CD14-positive monocyte (primary cell): ENCODE measurements at regions not wholly inside any gene's neighbourhood (a gene's known extent, or its start where the extent isn't known, plus 50 kb on each side); places are given as distances from the start of the nearest gene placed in this dataset.
"Not testable (repeated sequence)": the region's sequence is repeated elsewhere in the genome, so short reads cannot be mapped to it uniquely, and the experiment has no call there.

Experiments used
- DNase-seq, 3 donors: peaks; one replicate each; pipeline ENCODE4 v3.0.0-alpha.2; 2011 to 2022
- H2AFZ ChIP-seq: 2 replicates; pipeline ENCODE4 v1.6.0; 2012; ENCODE audit warnings: mild to moderate bottlenecking, low read depth, low read length, inconsistent platforms; ENCODE audit not compliant: insufficient read depth, poor library complexity, severe bottlenecking
- H3K27ac ChIP-seq, 2 donors: 1 replicate in 1 of 2; 2 replicates in 1 of 2; pipeline ENCODE4 v1.5.1; 2012 to 2013; ENCODE audit warnings: low read length in 2 of 2, control low read depth in 1 of 2, inconsistent platforms in 1 of 2, low read depth in 1 of 2, mild to moderate bottlenecking in 1 of 2
- H3K27me3 ChIP-seq, 2 donors: one replicate each; pipeline versions ENCODE4 v1.6.0 to v1.6.1; 2011 to 2013; ENCODE audit warnings: low read length in 2 of 2; ENCODE audit not compliant: control insufficient read depth in 2 of 2, insufficient read depth in 2 of 2
- H3K36me3 ChIP-seq, 2 donors: replicated peaks in 1 of 2; 1 replicate in 1 of 2; 2 replicates in 1 of 2; pipeline versions ENCODE4 v1.5.1 to v1.6.1; 2012 to 2013; ENCODE audit warnings: low read length in 2 of 2, control low read depth in 1 of 2, inconsistent platforms in 1 of 2, mild to moderate bottlenecking in 1 of 2; ENCODE audit not compliant: insufficient read depth in 2 of 2, control insufficient read depth in 1 of 2
- H3K4me1 ChIP-seq, 2 donors: 1 replicate in 1 of 2; 2 replicates in 1 of 2; pipeline versions ENCODE4 v1.5.1 to v1.6.1; 2012 to 2013; ENCODE audit warnings: low read length in 2 of 2, control low read depth in 1 of 2, inconsistent platforms in 1 of 2, mild to moderate bottlenecking in 1 of 2, moderate library complexity in 1 of 2; ENCODE audit not compliant: insufficient read depth in 2 of 2, control insufficient read depth in 1 of 2
- H3K4me2 ChIP-seq: replicated peaks from 2 replicates; pipeline ENCODE3; 2012; ENCODE audit warnings: low read length, moderate library complexity, mild to moderate bottlenecking; ENCODE audit not compliant: poor library complexity, severe bottlenecking; ENCODE audit errors: extremely low read depth
- H3K4me3 ChIP-seq, 3 experiments: fragments of 200-600 bp in 1 of 3; sonication (generic) in 1 of 3; replicated peaks in 1 of 3; 1 replicate in 2 of 3; 2 replicates in 1 of 3; pipeline ENCODE4 v1.5.1; 2011 to 2013; ENCODE audit warnings: low read length in 3 of 3, mild to moderate bottlenecking in 3 of 3, control low read depth in 2 of 3, low read depth in 2 of 3, inconsistent platforms in 1 of 3, moderate library complexity in 1 of 3
- H3K79me2 ChIP-seq: 2 replicates; pipeline ENCODE4 v1.6.0; 2012; ENCODE audit warnings: mild to moderate bottlenecking, control low read depth, inconsistent platforms, low read length, moderate library complexity; ENCODE audit not compliant: insufficient read depth
- H3K9ac ChIP-seq: 2 replicates; pipeline ENCODE4 v1.6.0; 2017; ENCODE audit warnings: low read length, mild to moderate bottlenecking; ENCODE audit not compliant: insufficient read depth, poor library complexity, severe bottlenecking
- H3K9me3 ChIP-seq, 2 donors: replicated peaks in 1 of 2; 1 replicate in 1 of 2; 2 replicates in 1 of 2; pipeline versions ENCODE4 v1.5.1 to v1.6.1; 2012 to 2013; ENCODE audit warnings: low read length in 2 of 2, control low read depth in 1 of 2; ENCODE audit not compliant: control insufficient read depth in 1 of 2, insufficient read depth in 1 of 2
- H4K20me1 ChIP-seq: 2 replicates; pipeline ENCODE4 v1.6.0; 2012; ENCODE audit warnings: mild to moderate bottlenecking, low read length, control low read depth, moderate library complexity; ENCODE audit not compliant: insufficient read depth
- H3K27ac Mint-ChIP-seq, 7 donors: one replicate each; pipeline ENCODE4 v1.8.0; 2020; ENCODE audit warnings: mild to moderate bottlenecking in 7 of 7, mixed read lengths in 7 of 7, moderate library complexity in 6 of 7, inconsistent platforms in 2 of 7
- H3K27me3 Mint-ChIP-seq, 3 donors: one replicate each; pipeline ENCODE4 v1.8.0; 2021 to 2022; ENCODE audit warnings: low read depth in 3 of 3, mild to moderate bottlenecking in 3 of 3, mixed read lengths in 3 of 3, moderate library complexity in 3 of 3, inconsistent platforms in 1 of 3
- H3K36me3 Mint-ChIP-seq, 2 donors: one replicate each; pipeline ENCODE4 v1.8.0; 2020; ENCODE audit warnings: mixed read lengths in 2 of 2, inconsistent platforms in 1 of 2, mild to moderate bottlenecking in 1 of 2
- H3K4me1 Mint-ChIP-seq: one replicate; pipeline ENCODE4 v1.8.0; 2020; ENCODE audit warnings: mild to moderate bottlenecking, mixed read lengths
- H3K4me3 Mint-ChIP-seq, 2 donors: one replicate each; pipeline ENCODE4 v1.8.0; 2020; ENCODE audit warnings: mild to moderate bottlenecking in 2 of 2, mixed read lengths in 2 of 2, moderate library complexity in 1 of 2
- H3K9me3 Mint-ChIP-seq, 7 donors: one replicate each; pipeline ENCODE4 v1.8.0; 2020 to 2022; ENCODE audit warnings: mixed read lengths in 7 of 7, mild to moderate bottlenecking in 6 of 7, moderate library complexity in 6 of 7, inconsistent platforms in 2 of 7
- WGBS: methylation state at CpG from one replicate; pipeline ENCODE4 v1.1.5; 2013; ENCODE audit warnings: missing lambda C conversion rate; ENCODE audit not compliant: insufficient coverage; 5-methylcytosine and 5-hydroxymethylcytosine counted together
- intact Hi-C, 2 donors: fragments of 100-400 bp; cut with micrococcal nuclease; formaldehyde crosslinking; loops; one replicate each; pipeline versions ENCODE4 v1.15.0 to v1.15.1; 2023
- TF ChIP-seq, protein P1 (sequence below): fragments of 200-600 bp; IDR thresholded peaks from one replicate; pipeline ENCODE4 v1.8.0; 2022; ENCODE audit warnings: antibody characterized with exemption, mild to moderate bottlenecking

DNA sequence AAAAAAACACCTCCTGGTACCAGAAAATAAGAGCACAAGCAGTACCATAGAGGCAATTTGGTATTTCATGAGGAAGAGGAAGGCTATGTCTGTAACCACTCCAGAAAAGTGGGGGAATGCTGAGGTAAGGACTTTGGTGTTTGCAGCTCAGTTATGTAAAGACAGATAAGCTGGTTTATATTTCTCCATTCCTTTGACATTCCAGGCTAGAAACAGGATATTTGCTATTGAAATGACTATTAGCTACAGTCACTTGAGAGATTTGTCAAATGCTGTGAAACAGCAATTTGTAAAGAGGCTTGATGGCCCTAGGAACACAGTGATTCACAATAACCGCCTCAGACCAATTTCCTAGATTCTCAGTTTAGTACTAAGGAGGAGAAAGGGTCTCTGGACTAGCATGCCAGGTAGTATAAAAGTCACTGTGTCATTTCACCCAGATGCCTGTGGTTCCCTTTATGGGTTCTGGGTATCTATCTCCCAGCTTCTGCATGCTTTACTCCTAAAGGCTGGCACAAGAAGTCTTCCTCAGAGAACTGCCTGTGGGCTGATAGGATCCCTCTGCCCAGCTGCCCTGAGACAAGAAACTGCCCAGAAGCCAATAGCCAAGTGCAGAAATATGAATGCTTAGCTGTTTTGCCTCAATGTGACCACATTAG lies 80.5 kb downstream of the VCAM1 start:
- H2AFZ ChIP-seq: no peak overlapping the region
- H3K4me1 Mint-ChIP-seq: no peaks in the 10 kb centered on the region
- H3K4me2 ChIP-seq: no peak overlapping the region

DNA sequence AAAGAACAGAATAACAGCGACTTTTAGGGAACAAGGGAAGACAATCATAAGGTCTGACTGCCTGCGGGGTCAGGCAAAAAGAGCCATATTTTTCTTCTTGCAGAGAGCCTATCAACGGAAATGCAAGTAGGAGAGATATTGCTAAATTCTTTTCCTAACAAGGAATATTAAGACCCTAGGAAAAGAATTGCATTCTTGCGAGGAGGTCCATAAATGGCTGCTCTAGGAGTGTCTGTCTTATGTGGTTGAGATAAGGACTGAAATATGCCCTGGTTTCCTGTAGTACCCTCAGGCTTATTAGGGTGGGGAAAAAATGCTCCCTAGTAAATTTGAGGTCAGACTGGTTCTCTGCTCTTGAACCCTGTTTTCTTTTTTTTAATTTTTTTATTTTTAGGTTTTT lies 81.7 kb downstream of the VCAM1 start:
- H3K79me2 ChIP-seq, H3K4me1 ChIP-seq, H2AFZ ChIP-seq, H3K36me3 Mint-ChIP-seq, H3K9ac ChIP-seq, H3K27ac ChIP-seq, H3K9me3 ChIP-seq, H3K4me3 Mint-ChIP-seq, H3K4me3 ChIP-seq, H3K4me1 Mint-ChIP-seq, DNase-seq, H3K27ac Mint-ChIP-seq, H3K4me2 ChIP-seq, H3K36me3 ChIP-seq, H3K27me3 ChIP-seq, H4K20me1 ChIP-seq, intact Hi-C loops, H3K27me3 Mint-ChIP-seq: not testable (repeated sequence)
- peaks cover 4 to 18% (median 6%) of the 10 kb centered on the region in 7 donors for H3K9me3 Mint-ChIP-seq
- WGBS: no CpG with 5 or more reads among the region's 4 CpGs

More for the DNA sequence above, 80.5 kb downstream of the VCAM1 start:
- intact Hi-C loops: no loop called here
- TF ChIP-seq, protein P1, sequence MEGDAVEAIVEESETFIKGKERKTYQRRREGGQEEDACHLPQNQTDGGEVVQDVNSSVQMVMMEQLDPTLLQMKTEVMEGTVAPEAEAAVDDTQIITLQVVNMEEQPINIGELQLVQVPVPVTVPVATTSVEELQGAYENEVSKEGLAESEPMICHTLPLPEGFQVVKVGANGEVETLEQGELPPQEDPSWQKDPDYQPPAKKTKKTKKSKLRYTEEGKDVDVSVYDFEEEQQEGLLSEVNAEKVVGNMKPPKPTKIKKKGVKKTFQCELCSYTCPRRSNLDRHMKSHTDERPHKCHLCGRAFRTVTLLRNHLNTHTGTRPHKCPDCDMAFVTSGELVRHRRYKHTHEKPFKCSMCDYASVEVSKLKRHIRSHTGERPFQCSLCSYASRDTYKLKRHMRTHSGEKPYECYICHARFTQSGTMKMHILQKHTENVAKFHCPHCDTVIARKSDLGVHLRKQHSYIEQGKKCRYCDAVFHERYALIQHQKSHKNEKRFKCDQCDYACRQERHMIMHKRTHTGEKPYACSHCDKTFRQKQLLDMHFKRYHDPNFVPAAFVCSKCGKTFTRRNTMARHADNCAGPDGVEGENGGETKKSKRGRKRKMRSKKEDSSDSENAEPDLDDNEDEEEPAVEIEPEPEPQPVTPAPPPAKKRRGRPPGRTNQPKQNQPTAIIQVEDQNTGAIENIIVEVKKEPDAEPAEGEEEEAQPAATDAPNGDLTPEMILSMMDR: no peak
- Histone ChIP-seq H3K4me3 (no peak overlapping the region), H3K4me1 (no peaks in the 10 kb centered on the region), H3K36me3 (no peaks in the 10 kb centered on the region), H3K9me3 (peaks cover 4 to 5% of the 10 kb centered on the region in 2 donors), H3K79me2 (no peaks in the 10 kb centered on the region), H3K27me3 (no peaks in the 10 kb centered on the region), H4K20me1 (no peaks in the 10 kb centered on the region), H3K9ac (no peak overlapping the region), H3K27ac (no peak overlapping the region)
- Mint-ChIP-seq H3K27ac (no peak overlapping the region), H3K9me3 (peaks cover 4 to 18% (median 6%) of the 10 kb centered on the region in 7 donors), H3K36me3 (no peaks in the 10 kb centered on the region), H3K27me3 (peaks cover 0 to 4% (median 0%) of the 10 kb centered on the region in 3 donors), H3K4me3 (no peak overlapping the region)
- no CpG with 5 or more reads among the region's 1 CpG for WGBS
- no peak for DNase-seq

DNA sequence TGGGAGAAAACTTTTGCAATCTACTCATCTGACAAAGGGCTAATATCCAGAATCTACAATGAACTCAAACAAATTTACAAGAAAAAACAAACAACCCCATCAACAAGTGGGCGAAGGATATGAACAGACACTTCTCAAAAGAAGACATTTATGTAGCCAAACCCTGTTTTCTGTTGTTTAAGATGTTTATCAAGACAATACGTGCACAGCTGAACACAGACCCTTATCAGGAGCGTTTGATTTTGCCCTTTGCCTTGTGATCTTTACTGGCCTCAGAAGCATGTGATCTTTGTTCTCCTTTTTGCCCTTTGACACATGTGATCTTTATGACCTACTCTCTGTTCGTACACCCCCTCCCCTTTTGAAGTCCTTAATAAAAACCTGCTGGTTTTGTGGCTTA lies 83.7 kb downstream of the VCAM1 start:
- 89% methylated on average over 2 of the region's 4 CpGs for WGBS
- H3K79me2 ChIP-seq, H3K4me1 ChIP-seq, intact Hi-C loops, H3K27ac ChIP-seq, H3K36me3 ChIP-seq, H3K9ac ChIP-seq, H3K27ac Mint-ChIP-seq, H2AFZ ChIP-seq, H3K36me3 Mint-ChIP-seq, H3K4me3 Mint-ChIP-seq, DNase-seq, H4K20me1 ChIP-seq, H3K4me1 Mint-ChIP-seq, H3K4me2 ChIP-seq, H3K4me3 ChIP-seq, H3K9me3 ChIP-seq, H3K27me3 Mint-ChIP-seq, H3K27me3 ChIP-seq: not testable (repeated sequence)
- peaks cover 4 to 17% (median 6%) of the 10 kb centered on the region in 7 donors for H3K9me3 Mint-ChIP-seq
